GM19372 (cell line): ENCODE measurements at regions not wholly inside any gene's neighbourhood (a gene's known extent, or its start where the extent isn't known, plus 50 kb on each side); places are given as distances from the start of the nearest gene placed in this dataset.

Source experiments
- ATAC-seq: cut with Tn5 transposase; IDR thresholded peaks from one replicate; pipeline ENCODE4 v1.9.1; 2021; ENCODE audit warnings: mild to moderate bottlenecking, low read depth, moderate library complexity; ENCODE audit not compliant: unreplicated experiment

GRCh38 chr14:56875104-56875675, 64.9 kb upstream of the OTX2 start:
- no peak for ATAC-seq

GRCh38 chr14:56874375-56874774, 64.1 kb upstream of the OTX2 start:
- ATAC-seq: no peak

- no peak for ATAC-seq
These were observed 60.1 kb upstream of the OTX2 start for GRCh38 chr14:56870336-56870735.

GRCh38 chr14:56868660-56869059, 58.4 kb upstream of the OTX2 start:
- no peak for ATAC-seq

- no peak for ATAC-seq
These were observed 52.6 kb upstream of the OTX2 start for GRCh38 chr14:56862836-56863235.

- no peak for ATAC-seq
These were observed 50.2 kb upstream of the OTX2 start for GRCh38 chr14:56860441-56860840.
